ENCODE measurements at regions not wholly inside any gene's neighbourhood (a gene's known extent, or its start where the extent isn't known, plus 50 kb on each side); places are given as distances from the start of the nearest gene placed in this dataset.

DNA sequence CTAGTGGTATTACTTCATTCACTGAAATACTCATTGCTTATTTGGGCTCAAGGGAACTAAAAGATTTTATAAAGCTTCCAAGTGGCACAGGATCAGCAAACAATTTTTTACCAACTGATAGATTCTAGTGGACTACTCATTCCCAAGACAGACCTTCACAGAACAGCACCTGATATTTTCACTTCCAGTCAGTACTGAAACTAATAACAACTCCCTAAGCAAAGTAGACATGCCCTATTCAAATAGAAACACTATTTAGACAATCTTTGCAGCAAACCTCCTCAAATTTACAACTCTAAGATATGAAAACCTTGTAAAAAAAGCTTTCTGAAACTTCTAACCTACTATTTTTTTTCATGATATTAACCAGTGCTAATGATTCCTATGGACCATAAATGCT is 2345.8 kb downstream of the LRRC4C start:
- no peak overlapping the region for H3K27ac Mint-ChIP-seq
- H3K9me3 Mint-ChIP-seq (ENCODE audit: low read depth) = peaks cover 10% of the 10 kb centered on the region
- ATAC-seq (no peak), DNase-seq (no peak)
- ChIA-PET POLR2A (no interaction called here), CTCF (no interaction called here)
- H3K36me3 Mint-ChIP-seq (ENCODE audit: low read depth) = no peaks in the 10 kb centered on the region
- no peaks in the 10 kb centered on the region for H3K27me3 Mint-ChIP-seq
- intact Hi-C loops (cut with DNase I, micrococcal nuclease) = no loop called here
- H3K4me3 Mint-ChIP-seq = no peak overlapping the region
- H3K4me1 Mint-ChIP-seq = no peaks in the 10 kb centered on the region

DNA sequence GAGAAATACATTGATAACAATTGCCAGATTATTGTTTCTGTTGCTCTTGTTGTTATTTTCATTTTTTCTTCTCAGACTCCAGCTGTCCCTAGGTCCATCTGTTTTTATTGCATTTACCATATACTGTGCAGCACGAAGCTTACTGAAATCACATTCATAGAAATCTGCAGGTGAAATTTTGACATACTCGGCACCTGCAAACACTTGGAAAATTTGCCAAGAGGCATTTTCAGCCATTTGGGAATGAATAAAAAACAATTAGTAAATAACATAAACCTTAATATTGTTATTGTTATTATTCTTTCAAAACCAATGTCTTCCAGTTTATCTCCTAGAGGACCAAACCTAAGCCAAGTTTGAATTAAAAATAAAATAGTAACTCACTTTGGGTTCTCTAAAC is 2357.2 kb downstream of the LRRC4C start:
- no peaks in the 10 kb centered on the region for H3K27me3 Mint-ChIP-seq
- ATAC-seq (no peak), DNase-seq (no peak)
- H3K9me3 Mint-ChIP-seq (ENCODE audit: low read depth) = peaks cover 12% of the 10 kb centered on the region
- ChIA-PET CTCF (no interaction called here), POLR2A (no interaction called here)
- H3K4me3 Mint-ChIP-seq = no peak overlapping the region
- intact Hi-C loops (cut with DNase I, micrococcal nuclease) = no loop called here
- H3K4me1 Mint-ChIP-seq = no peaks in the 10 kb centered on the region
- H3K27ac Mint-ChIP-seq = no peak overlapping the region
- no peaks in the 10 kb centered on the region for H3K36me3 Mint-ChIP-seq (ENCODE audit: low read depth)

DNA sequence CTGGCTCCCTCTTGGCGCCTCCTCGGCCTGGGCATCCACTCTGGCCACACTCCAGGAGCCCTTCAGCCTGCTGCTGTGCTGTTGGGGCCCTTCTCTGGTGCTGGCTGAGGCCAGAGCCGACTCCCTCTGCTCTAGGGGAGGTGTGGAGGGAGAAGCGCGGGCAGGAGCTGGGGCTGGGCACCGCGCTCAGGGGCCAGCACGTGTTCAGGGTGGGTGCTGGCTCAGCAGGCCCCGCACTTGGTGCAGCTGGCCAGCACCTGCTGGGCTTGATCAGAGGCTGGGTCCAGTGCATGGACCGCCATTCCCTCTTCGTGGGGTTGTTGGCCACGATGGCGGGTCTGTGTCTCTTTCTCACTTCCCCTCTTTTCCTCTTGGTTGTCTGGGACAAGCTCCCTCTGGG is 2381.0 kb downstream of the LRRC4C start:
- no peaks in the 10 kb centered on the region for H3K27me3 Mint-ChIP-seq
- intact Hi-C loops (cut with DNase I, micrococcal nuclease) = no loop called here
- DNase-seq = no peak
- H3K27ac Mint-ChIP-seq = no peak overlapping the region
- no peaks in the 10 kb centered on the region for H3K36me3 Mint-ChIP-seq (ENCODE audit: low read depth)
- POLR2A ChIA-PET = no interaction called here
- H3K9me3 Mint-ChIP-seq (ENCODE audit: low read depth) = peaks cover under 1% of the 10 kb centered on the region
- H3K4me3 Mint-ChIP-seq = no peak overlapping the region
- H3K4me1 Mint-ChIP-seq = no peaks in the 10 kb centered on the region
- CTCF ChIA-PET = no interaction called here
- ATAC-seq = no peak

DNA sequence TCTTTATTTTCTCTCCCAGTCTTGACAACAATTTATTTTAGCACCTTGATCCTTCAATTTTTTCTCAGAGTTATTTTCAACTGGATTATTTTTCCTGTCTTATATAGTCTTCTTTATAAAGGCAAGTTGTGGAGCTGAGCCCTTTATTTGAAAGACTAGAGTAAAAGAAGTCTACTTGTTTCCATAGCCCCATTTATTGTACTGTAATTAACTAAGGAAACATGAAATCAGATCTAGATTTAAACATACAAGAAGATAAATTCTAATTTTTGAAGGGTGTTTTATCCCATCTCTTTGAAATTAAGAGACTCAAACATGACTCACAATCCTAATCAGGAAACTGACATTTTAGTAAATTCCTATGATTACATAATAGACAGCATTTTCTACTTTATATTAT is 2421.8 kb downstream of the LRRC4C start:
- Mint-ChIP-seq H3K9me3 (ENCODE audit: low read depth) (peaks cover 8% of the 10 kb centered on the region), H3K27me3 (no peaks in the 10 kb centered on the region), H3K27ac (no peak overlapping the region), H3K4me3 (no peak overlapping the region), H3K4me1 (no peaks in the 10 kb centered on the region), H3K36me3 (ENCODE audit: low read depth) (no peaks in the 10 kb centered on the region)
- DNase-seq (no peak), ATAC-seq (no peak)
- ChIA-PET POLR2A (no interaction called here), CTCF (no interaction called here)
- intact Hi-C loops (cut with DNase I, micrococcal nuclease) = no loop called here

DNA sequence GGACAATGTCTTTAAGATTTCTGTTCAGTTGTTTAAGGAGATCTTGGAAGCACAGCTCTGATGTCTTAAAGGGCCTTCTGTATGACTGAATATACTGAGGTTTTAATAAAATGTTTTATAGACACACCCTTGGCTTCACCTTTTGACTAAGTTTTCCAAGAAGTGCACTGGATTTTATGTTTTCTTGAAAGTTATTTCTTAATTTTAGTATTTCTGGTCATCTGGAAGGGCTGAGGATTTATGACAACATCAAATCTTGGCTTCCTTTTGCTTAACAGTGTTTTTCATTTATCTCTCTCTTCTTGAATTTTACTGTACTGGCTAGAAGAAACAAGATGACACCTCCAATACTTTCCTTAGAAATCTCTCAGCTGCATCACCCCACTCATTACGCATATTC is 2423.4 kb downstream of the LRRC4C start:
- no peak for ATAC-seq
- Mint-ChIP-seq H3K27me3 (no peaks in the 10 kb centered on the region), H3K36me3 (ENCODE audit: low read depth) (no peaks in the 10 kb centered on the region), H3K4me3 (no peak overlapping the region), H3K9me3 (ENCODE audit: low read depth) (peaks cover 10% of the 10 kb centered on the region), H3K4me1 (no peaks in the 10 kb centered on the region), H3K27ac (no peak overlapping the region)
- intact Hi-C loops (cut with DNase I, micrococcal nuclease) = no loop called here
- ChIA-PET CTCF (no interaction called here), POLR2A (no interaction called here)
- DNase-seq = no peak

DNA sequence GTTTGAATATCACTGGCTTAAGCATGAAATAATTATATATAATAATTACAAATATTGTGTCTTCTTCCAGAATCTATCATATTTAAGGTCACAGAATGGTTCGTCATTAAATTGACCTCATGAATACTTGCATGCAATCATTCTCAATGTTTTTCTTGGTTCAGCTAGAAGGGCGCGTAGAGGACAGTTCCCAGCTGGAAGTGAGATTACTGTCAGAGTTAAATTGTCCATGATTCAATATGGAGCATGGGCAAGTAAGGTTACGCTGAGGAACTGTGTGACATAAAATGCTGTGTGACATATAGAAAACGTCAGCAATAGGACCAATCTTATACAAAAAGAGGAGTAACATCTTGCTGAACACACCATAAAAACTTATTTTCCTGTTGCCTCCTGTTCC is 2423.5 kb upstream of the RAG2 start:
- ATAC-seq = no peak
- POLR2A ChIA-PET = no interaction called here
- DNase-seq = no peak
- Mint-ChIP-seq H3K4me1 (no peaks in the 10 kb centered on the region), H3K27ac (no peak overlapping the region), H3K36me3 (ENCODE audit: low read depth) (no peaks in the 10 kb centered on the region), H3K9me3 (ENCODE audit: low read depth) (peaks cover 3% of the 10 kb centered on the region), H3K4me3 (no peak overlapping the region), H3K27me3 (no peaks in the 10 kb centered on the region)
- CTCF ChIA-PET = interaction anchor here (0.6 kb wide), 1 partner anchor 245 kb away, joined by 3 read pairs; no protein-coding TSS in a partner anchor
- intact Hi-C loops (cut with DNase I, micrococcal nuclease) = no loop called here

DNA sequence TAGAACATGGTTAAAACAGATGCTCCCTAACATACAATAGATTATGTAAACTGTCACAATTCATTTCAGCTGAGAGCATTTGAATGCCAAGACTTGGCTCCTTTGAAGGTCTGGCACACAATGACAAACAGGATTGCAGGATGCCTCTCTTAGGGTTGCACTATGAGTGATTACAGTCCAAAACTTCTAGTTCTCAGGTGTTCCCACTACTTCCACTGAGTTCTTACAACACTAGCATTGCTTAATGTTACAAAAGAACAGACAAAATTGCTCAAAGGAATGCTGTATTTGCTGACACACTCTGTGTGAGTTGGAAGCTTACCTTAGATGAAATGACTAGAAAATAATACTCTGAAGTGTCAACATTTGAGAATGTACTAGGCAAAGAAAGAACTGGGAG is 2413.8 kb upstream of the RAG2 start:
- Mint-ChIP-seq H3K4me3 (no peak overlapping the region), H3K9me3 (ENCODE audit: low read depth) (peaks cover 19% of the 10 kb centered on the region), H3K36me3 (ENCODE audit: low read depth) (no peaks in the 10 kb centered on the region), H3K4me1 (no peaks in the 10 kb centered on the region), H3K27ac (no peak overlapping the region), H3K27me3 (no peaks in the 10 kb centered on the region)
- POLR2A ChIA-PET = no interaction called here
- ATAC-seq = no peak
- CTCF ChIA-PET = no interaction called here
- no peak for DNase-seq
- intact Hi-C loops (cut with DNase I, micrococcal nuclease) = no loop called here

DNA sequence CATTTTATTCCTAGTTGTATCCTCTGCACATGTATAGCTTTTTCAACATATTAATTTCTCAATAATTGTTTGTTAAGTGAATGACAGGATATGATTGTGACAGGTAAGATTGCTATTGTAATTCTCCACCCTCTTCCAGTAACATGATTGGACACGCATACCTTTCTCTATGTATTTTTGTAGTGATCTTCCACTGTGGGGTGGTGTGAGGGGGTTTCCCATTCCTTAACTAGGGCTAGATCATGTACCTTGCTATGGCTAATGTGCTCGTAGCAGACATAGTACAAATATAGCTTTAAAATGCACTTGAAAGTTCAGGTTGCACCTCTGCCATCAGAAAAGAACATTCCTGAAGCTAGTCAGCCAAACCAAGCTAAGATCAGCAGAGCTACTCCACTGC is 2392.8 kb upstream of the RAG2 start:
- ChIA-PET POLR2A (no interaction called here), CTCF (no interaction called here)
- intact Hi-C loops (cut with DNase I, micrococcal nuclease) = no loop called here
- Mint-ChIP-seq H3K36me3 (ENCODE audit: low read depth) (no peaks in the 10 kb centered on the region), H3K4me1 (no peaks in the 10 kb centered on the region), H3K27me3 (no peaks in the 10 kb centered on the region), H3K4me3 (no peak overlapping the region), H3K9me3 (ENCODE audit: low read depth) (peaks cover 12% of the 10 kb centered on the region), H3K27ac (no peak overlapping the region)
- DNase-seq (no peak), ATAC-seq (no peak)

DNA sequence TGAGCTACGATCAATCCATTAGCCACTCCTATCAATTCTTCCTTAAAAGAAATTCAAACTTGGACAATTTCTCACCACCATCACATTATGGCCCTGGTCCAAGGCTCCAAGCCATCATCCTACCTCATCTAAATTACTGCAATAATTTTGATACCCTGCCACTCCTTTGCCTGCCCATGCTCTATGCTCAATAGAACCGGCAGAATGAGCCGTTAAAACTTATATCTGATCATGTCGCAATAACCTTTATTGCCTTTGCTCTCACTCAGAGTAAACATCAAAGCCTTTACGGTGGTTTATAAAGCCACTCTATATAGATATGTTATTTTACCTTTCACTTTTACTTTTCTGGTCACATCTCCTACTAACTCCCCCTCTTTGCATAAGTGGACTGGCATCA is 2392.1 kb upstream of the RAG2 start:
- POLR2A ChIA-PET = no interaction called here
- Mint-ChIP-seq H3K9me3 (ENCODE audit: low read depth) (peaks cover 16% of the 10 kb centered on the region), H3K36me3 (ENCODE audit: low read depth) (no peaks in the 10 kb centered on the region), H3K27ac (no peak overlapping the region), H3K27me3 (no peaks in the 10 kb centered on the region), H3K4me3 (no peak overlapping the region), H3K4me1 (no peaks in the 10 kb centered on the region)
- DNase-seq (no peak), ATAC-seq (no peak)
- CTCF ChIA-PET = no interaction called here
- intact Hi-C loops (cut with DNase I, micrococcal nuclease) = no loop called here

DNA sequence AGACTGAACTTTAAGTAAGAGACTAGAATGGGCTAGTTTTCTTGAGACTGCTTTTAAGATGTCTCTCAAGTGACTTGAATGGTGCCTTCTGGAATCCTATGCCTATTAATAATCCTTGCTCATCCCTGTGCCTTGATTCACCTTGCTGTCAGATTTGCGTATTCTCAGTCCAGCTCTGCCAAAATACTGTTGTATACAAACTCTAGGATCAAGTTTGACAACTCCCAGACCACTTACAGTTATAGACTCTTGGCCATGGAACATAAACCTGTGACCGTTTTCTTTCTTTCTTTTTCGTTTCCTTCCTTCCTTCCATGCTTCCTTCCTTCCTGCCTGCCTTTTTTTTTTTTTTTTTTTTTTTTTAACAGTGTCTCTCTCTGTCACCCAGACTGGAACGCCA is 2390.9 kb upstream of the RAG2 start:
- intact Hi-C loops (cut with DNase I, micrococcal nuclease) = no loop called here
- no peak overlapping the region for H3K4me3 Mint-ChIP-seq
- no peaks in the 10 kb centered on the region for H3K4me1 Mint-ChIP-seq
- peaks cover 17% of the 10 kb centered on the region for H3K9me3 Mint-ChIP-seq (ENCODE audit: low read depth)
- POLR2A ChIA-PET = no interaction called here
- H3K27me3 Mint-ChIP-seq = no peaks in the 10 kb centered on the region
- H3K36me3 Mint-ChIP-seq (ENCODE audit: low read depth) = no peaks in the 10 kb centered on the region
- H3K27ac Mint-ChIP-seq = no peak overlapping the region
- no peak for ATAC-seq
- no peak for DNase-seq
- CTCF ChIA-PET = no interaction called here

DNA sequence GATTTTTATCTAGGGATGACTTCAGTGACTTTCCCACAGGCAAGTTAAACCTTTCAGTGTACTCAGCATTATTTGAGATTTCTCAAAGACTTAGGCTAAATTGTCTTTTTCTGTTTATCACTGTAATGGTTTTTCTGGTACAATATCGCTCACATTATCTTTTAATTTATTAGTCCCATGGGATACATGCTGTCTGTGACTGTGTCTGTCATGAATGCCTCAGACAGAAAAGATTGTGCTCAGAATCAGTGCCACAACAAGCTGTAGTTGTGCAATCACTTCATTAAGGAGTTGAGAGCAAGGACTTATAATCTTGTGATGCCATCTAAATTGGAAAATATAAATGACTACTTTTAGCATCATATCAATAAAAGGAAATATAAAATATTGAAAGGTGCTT is 2374.2 kb upstream of the RAG2 start:
- H3K4me3 Mint-ChIP-seq = no peak overlapping the region
- DNase-seq = no peak
- no peak overlapping the region for H3K27ac Mint-ChIP-seq
- intact Hi-C loops (cut with DNase I, micrococcal nuclease) = no loop called here
- no peak for ATAC-seq
- H3K27me3 Mint-ChIP-seq = no peaks in the 10 kb centered on the region
- ChIA-PET POLR2A (no interaction called here), CTCF (interaction anchor here (0.6 kb wide), 1 partner anchor 53 kb away, joined by 3 read pairs; no protein-coding TSS in a partner anchor)
- H3K9me3 Mint-ChIP-seq (ENCODE audit: low read depth) = peaks cover 3% of the 10 kb centered on the region
- no peaks in the 10 kb centered on the region for H3K4me1 Mint-ChIP-seq
- no peaks in the 10 kb centered on the region for H3K36me3 Mint-ChIP-seq (ENCODE audit: low read depth)

DNA sequence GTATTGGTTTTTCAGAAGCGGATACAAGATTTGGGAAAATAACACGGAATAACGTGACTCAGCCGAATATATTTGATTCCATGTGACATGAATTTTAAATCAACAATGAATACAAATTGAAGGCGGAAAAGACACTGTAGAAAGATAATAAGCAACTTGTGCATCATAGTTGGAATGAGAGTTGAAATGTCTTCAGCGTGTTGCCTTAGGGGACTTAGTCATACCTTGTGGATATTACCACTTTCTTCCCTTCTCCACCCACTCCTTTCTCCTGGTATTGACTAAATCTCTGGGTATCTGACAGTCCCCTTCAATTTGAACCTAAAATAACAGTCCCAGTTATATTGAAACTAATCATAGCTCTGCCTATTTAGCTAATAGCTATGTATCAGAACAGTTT is 2373.1 kb upstream of the RAG2 start:
- Mint-ChIP-seq H3K36me3 (ENCODE audit: low read depth) (no peaks in the 10 kb centered on the region), H3K4me1 (no peaks in the 10 kb centered on the region), H3K4me3 (no peak overlapping the region), H3K27ac (no peak overlapping the region), H3K27me3 (no peaks in the 10 kb centered on the region), H3K9me3 (ENCODE audit: low read depth) (peaks cover 3% of the 10 kb centered on the region)
- DNase-seq (no peak), ATAC-seq (no peak)
- intact Hi-C loops (cut with DNase I, micrococcal nuclease) = no loop called here
- CTCF ChIA-PET = no interaction called here
- POLR2A ChIA-PET = no interaction called here

DNA sequence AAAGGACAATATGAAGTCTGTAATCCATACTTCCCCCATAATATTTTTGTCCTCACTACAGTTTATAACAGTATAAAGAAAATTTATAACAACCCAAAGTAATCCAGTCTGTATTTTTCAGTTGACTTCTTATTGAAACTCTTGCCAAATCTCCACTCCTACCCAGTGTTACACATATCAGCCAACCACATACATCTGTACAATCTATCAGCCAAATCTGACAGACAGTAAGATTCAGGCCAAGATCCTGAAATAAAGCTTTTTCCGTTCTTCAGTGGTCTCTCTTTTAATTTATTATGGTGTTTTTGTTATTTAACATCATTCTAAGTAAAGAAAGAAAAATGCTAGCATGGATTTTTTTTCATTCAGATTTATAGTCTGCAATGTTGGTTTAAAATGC is 2370.9 kb upstream of the RAG2 start:
- ATAC-seq = no peak
- no peak for DNase-seq
- Mint-ChIP-seq H3K27me3 (no peaks in the 10 kb centered on the region), H3K4me3 (no peak overlapping the region), H3K9me3 (ENCODE audit: low read depth) (peaks cover 3% of the 10 kb centered on the region), H3K27ac (no peak overlapping the region), H3K4me1 (no peaks in the 10 kb centered on the region), H3K36me3 (ENCODE audit: low read depth) (no peaks in the 10 kb centered on the region)
- intact Hi-C loops (cut with DNase I, micrococcal nuclease) = no loop called here
- ChIA-PET CTCF (no interaction called here), POLR2A (no interaction called here)
